ENCODE measurements at regions not wholly inside any gene's neighbourhood (a gene's known extent, or its start where the extent isn't known, plus 50 kb on each side); places are given as distances from the start of the nearest gene placed in this dataset.
"Not testable (repeated sequence)": the region's sequence is repeated elsewhere in the genome, so short reads cannot be mapped to it uniquely, and the experiment has no call there.

- no peak for DNase-seq
These were observed 347.6 kb downstream of the PTPRC start for GRCh38 chr1:198986442-198986841.

- DNase-seq: no peak
These were observed 363.8 kb downstream of the PTPRC start for GRCh38 chr1:199002661-199003060.

- no peak for DNase-seq
These were observed 368.6 kb downstream of the PTPRC start for GRCh38 chr1:199007423-199007822.

GRCh38 chr1:199009447-199009846 is 370.6 kb downstream of the PTPRC start:
- DNase-seq: no peak

- no peak for DNase-seq
These were observed 371.7 kb downstream of the PTPRC start for GRCh38 chr1:199010492-199010891.

GRCh38 chr1:199010933-199011332 is 372.1 kb downstream of the PTPRC start:
- DNase-seq: no peak

GRCh38 chr1:199015799-199016198 is 377.0 kb downstream of the PTPRC start:
- DNase-seq: no peak

- no peak for DNase-seq
These were observed 379.8 kb downstream of the PTPRC start for GRCh38 chr1:199018471-199019135.

- DNase-seq: no peak
These were observed 381.2 kb downstream of the PTPRC start for GRCh38 chr1:199020051-199020450.

GRCh38 chr1:199020904-199021303 is 382.1 kb downstream of the PTPRC start:
- no peak for DNase-seq

- no peak for DNase-seq
These were observed 390.6 kb downstream of the PTPRC start for GRCh38 chr1:199029401-199029800.

GRCh38 chr1:199029855-199030254 is 391.0 kb downstream of the PTPRC start:
- DNase-seq: no peak

- DNase-seq: not testable (repeated sequence)
These were observed 391.7 kb downstream of the PTPRC start for GRCh38 chr1:199030541-199030940.

GRCh38 chr1:199031170-199031569 is 392.3 kb downstream of the PTPRC start:
- DNase-seq: not testable (repeated sequence)

- DNase-seq: not testable (repeated sequence)
These were observed 393.6 kb downstream of the PTPRC start for GRCh38 chr1:199032479-199032878.

GRCh38 chr1:199033661-199034060 is 394.8 kb downstream of the PTPRC start:
- no peak for DNase-seq

- DNase-seq: no peak
These were observed 399.3 kb downstream of the PTPRC start for GRCh38 chr1:199038156-199038555.

GRCh38 chr1:199040076-199040905 is 401.5 kb downstream of the PTPRC start:
- DNase-seq: no peak

GRCh38 chr1:199041173-199041914 is 402.5 kb downstream of the PTPRC start:
- DNase-seq: no peak

GRCh38 chr1:199042193-199042592 is 403.4 kb downstream of the PTPRC start:
- no peak for DNase-seq

GRCh38 chr1:199044191-199044590 is 405.4 kb downstream of the PTPRC start:
- DNase-seq: no peak

- no peak for DNase-seq
These were observed 407.8 kb downstream of the PTPRC start for GRCh38 chr1:199046618-199047017.

GRCh38 chr1:199054694-199055093 is 415.9 kb downstream of the PTPRC start:
- no peak for DNase-seq

- no peak for DNase-seq
These were observed 418.5 kb downstream of the PTPRC start for GRCh38 chr1:199057322-199057721.
